H9 (cell line): ENCODE measurements at regions not wholly inside any gene's neighbourhood (a gene's known extent, or its start where the extent isn't known, plus 50 kb on each side); places are given as distances from the start of the nearest gene placed in this dataset.

Experiments
- DNase-seq: peaks from one replicate; pipeline ENCODE4 v3.0.0-alpha.2; 2017
- H2AFZ ChIP-seq: one replicate; pipeline ENCODE4 v1.6.1; 2013; ENCODE audit warnings: mild to moderate bottlenecking, low read length, control low read depth, moderate library complexity
- H2AK5ac ChIP-seq: 2 replicates; pipeline ENCODE4 v1.6.1; 2013; ENCODE audit warnings: low read length, control low read depth, mixed read lengths; ENCODE audit not compliant: insufficient read length
- H2BK120ac ChIP-seq: one replicate; pipeline ENCODE4 v1.6.1; 2013; ENCODE audit warnings: low read depth, mild to moderate bottlenecking, low read length, control low read depth, inconsistent platforms; ENCODE audit not compliant: poor library complexity, severe bottlenecking
- H2BK12ac ChIP-seq: 2 replicates; pipeline ENCODE4 v1.6.1; 2013; ENCODE audit warnings: low read length, control low read depth, mixed read lengths, low read depth; ENCODE audit not compliant: insufficient read length
- H2BK15ac ChIP-seq: 2 replicates; pipeline ENCODE4 v1.6.1; 2013; ENCODE audit warnings: low read depth, low read length, control low read depth
- H2BK20ac ChIP-seq: one replicate; pipeline ENCODE4 v1.6.1; 2013; ENCODE audit warnings: low read depth, mild to moderate bottlenecking, low read length, control low read depth, inconsistent platforms; ENCODE audit not compliant: poor library complexity, severe bottlenecking
- H2BK5ac ChIP-seq: 2 replicates; pipeline ENCODE4 v1.6.1; 2013; ENCODE audit warnings: low read length, control low read depth, mixed read lengths; ENCODE audit not compliant: insufficient read length
- H3K14ac ChIP-seq: 2 replicates; pipeline ENCODE4 v1.6.1; 2013; ENCODE audit warnings: low read length, control low read depth; ENCODE audit not compliant: insufficient read depth
- H3K18ac ChIP-seq: 2 replicates; pipeline ENCODE4 v1.6.1; 2013; ENCODE audit warnings: low read depth, mild to moderate bottlenecking, mixed read lengths, low read length, control low read depth; ENCODE audit not compliant: insufficient read length
- H3K23ac ChIP-seq: 2 replicates; pipeline ENCODE4 v1.6.1; 2013; ENCODE audit warnings: low read length, control low read depth, mixed read lengths, low read depth; ENCODE audit not compliant: insufficient read length
- H3K23me2 ChIP-seq: 2 replicates; pipeline ENCODE4 v1.6.1; 2013; ENCODE audit warnings: low read depth, mild to moderate bottlenecking, mixed read lengths, low read length, control low read depth; ENCODE audit not compliant: insufficient read length, poor library complexity, severe bottlenecking
- H3K27ac ChIP-seq: 2 replicates; pipeline ENCODE4 v1.5.1; 2013; ENCODE audit warnings: low read length, control low read depth, mixed read lengths, low read depth; ENCODE audit not compliant: insufficient read length
- H3K27me3 ChIP-seq: 2 replicates; pipeline ENCODE4 v1.6.1; 2013; ENCODE audit warnings: low read length, control low read depth, inconsistent platforms; ENCODE audit not compliant: insufficient read depth
- H3K4ac ChIP-seq: 2 replicates; pipeline ENCODE4 v1.6.1; 2013; ENCODE audit warnings: low read depth, mild to moderate bottlenecking, control low read depth, inconsistent platforms, low read length, moderate library complexity
- H3K4me1 ChIP-seq: 2 replicates; pipeline ENCODE4 v1.6.1; 2013; ENCODE audit warnings: low read length, control low read depth, inconsistent platforms; ENCODE audit not compliant: insufficient read depth
- H3K4me2 ChIP-seq: 2 replicates; pipeline ENCODE4 v1.6.1; 2013; ENCODE audit warnings: low read length, control low read depth, mixed read lengths; ENCODE audit not compliant: insufficient read length, insufficient read depth
- H3K56ac ChIP-seq: 2 replicates; pipeline ENCODE4 v1.6.1; 2013; ENCODE audit warnings: low read depth, mild to moderate bottlenecking, mixed read lengths, low read length, control low read depth; ENCODE audit not compliant: insufficient read length
- H3K79me1 ChIP-seq: 2 replicates; pipeline ENCODE4 v1.6.1; 2013; ENCODE audit warnings: low read depth, mild to moderate bottlenecking, moderate library complexity, low read length, control low read depth, inconsistent platforms; ENCODE audit not compliant: insufficient read depth, poor library complexity, severe bottlenecking
- H3K79me2 ChIP-seq: 2 replicates; pipeline ENCODE4 v1.6.1; 2013; ENCODE audit warnings: low read length, control low read depth, inconsistent platforms; ENCODE audit not compliant: insufficient read depth
- H3K9ac ChIP-seq: 2 replicates; pipeline ENCODE4 v1.6.1; 2013; ENCODE audit warnings: low read length, control low read depth, mixed read lengths; ENCODE audit not compliant: insufficient read length; ENCODE audit errors: extremely low read depth
- H3K9me3 ChIP-seq: one replicate; pipeline ENCODE4 v1.6.1; 2013; ENCODE audit warnings: low read depth, low read length, inconsistent platforms; ENCODE audit not compliant: control insufficient read depth
- H3T11ph ChIP-seq: one replicate; pipeline ENCODE4 v1.6.1; 2013; ENCODE audit warnings: mild to moderate bottlenecking, low read length, control low read depth, inconsistent platforms
- H4K20me1 ChIP-seq: one replicate; pipeline ENCODE4 v1.6.1; 2013; ENCODE audit not compliant: control insufficient read depth, insufficient read length, insufficient read depth
- H4K5ac ChIP-seq: 2 replicates; pipeline ENCODE4 v1.6.1; 2013; ENCODE audit warnings: low read depth, mild to moderate bottlenecking, mixed read lengths, low read length, control low read depth; ENCODE audit not compliant: insufficient read length
- H4K8ac ChIP-seq: replicated peaks from 2 replicates; pipeline ENCODE4 v1.6.1; 2013; ENCODE audit warnings: low read length, control low read depth, mixed read lengths, low read depth; ENCODE audit not compliant: insufficient read length
- H4K91ac ChIP-seq: 2 replicates; pipeline ENCODE4 v1.6.1; 2013; ENCODE audit warnings: low read depth, mild to moderate bottlenecking, moderate library complexity, mixed read lengths, low read length, control low read depth; ENCODE audit not compliant: insufficient read length
- H3K27ac Mint-ChIP-seq, 3 experiments: 2 replicates in 2 of 3; 3 replicates in 1 of 3; pipeline ENCODE4 v1.8.0; 2020 to 2021; ENCODE audit warnings: mixed read lengths in 3 of 3, mild to moderate bottlenecking in 1 of 3, moderate library complexity in 1 of 3
- H3K27me3 Mint-ChIP-seq: 2 replicates; pipeline ENCODE4 v1.8.0; 2021; ENCODE audit warnings: low read depth, mild to moderate bottlenecking, moderate library complexity, mixed read lengths
- H3K36me3 Mint-ChIP-seq, 3 experiments: 2 replicates in 2 of 3; 3 replicates in 1 of 3; pipeline ENCODE4 v1.8.0; 2020 to 2021; ENCODE audit warnings: low read depth in 3 of 3, mixed read lengths in 3 of 3; ENCODE audit not compliant: insufficient read depth in 1 of 3
- H3K4me1 Mint-ChIP-seq, 2 experiments: 2 replicates each; pipeline ENCODE4 v1.8.0; 2020; ENCODE audit warnings: mixed read lengths in 2 of 2
- H3K4me3 Mint-ChIP-seq, 2 experiments: 2 replicates in 1 of 2; 3 replicates in 1 of 2; pipeline ENCODE4 v1.8.0; 2020 to 2021; ENCODE audit warnings: mild to moderate bottlenecking in 2 of 2, mixed read lengths in 2 of 2, moderate library complexity in 1 of 2
- H3K9me3 Mint-ChIP-seq, 2 experiments: 2 replicates in 1 of 2; 3 replicates in 1 of 2; pipeline ENCODE4 v1.8.0; 2020; ENCODE audit warnings: mild to moderate bottlenecking in 2 of 2, mixed read lengths in 2 of 2, moderate library complexity in 1 of 2
- CTCF ChIP-seq: fragments of 200-600 bp; sonication (generic); conservative IDR thresholded peaks from 3 replicates; pipeline ENCODE4 v1.8.0; 2021; ENCODE audit warnings: antibody characterized with exemption, mild to moderate bottlenecking
- WGBS: extraction: QIAGEN DNeasy Blood & Tissue Kit; methylation state at CpG from one replicate; pipeline ENCODE4 v1.1.7; 2013; ENCODE audit warnings: missing lambda C conversion rate, low lambda C conversion rate, mixed read lengths; ENCODE audit not compliant: insufficient read length; ENCODE audit errors: extremely low coverage; 5-methylcytosine and 5-hydroxymethylcytosine counted together

- H3K56ac ChIP-seq: no peak overlapping the region
- no peak overlapping the region for H3K27ac ChIP-seq
- H4K20me1 ChIP-seq: no peaks in the 10 kb centered on the region
- Mint-ChIP-seq H3K4me3 (no peak overlapping the region), H3K9me3 (peaks cover 0 to 5% of the 10 kb centered on the region in 2 experiments; a peak in 3 of 5 replicates), H3K4me1 (peaks cover 19 to 21% of the 10 kb centered on the region in 2 experiments), H3K27me3 (peaks cover 5% of the 10 kb centered on the region), H3K36me3 (no peaks in the 10 kb centered on the region), H3K27ac (no peak overlapping the region)
- H3K4ac ChIP-seq: no peak overlapping the region
- WGBS: no CpG with 5 or more reads among the region's 1 CpG
- no peaks in the 10 kb centered on the region for H3K23me2 ChIP-seq
- no peaks in the 10 kb centered on the region for H3K79me2 ChIP-seq
- no peaks in the 10 kb centered on the region; the same call in 1 of the 2 replicates for H3K4me1 ChIP-seq
- DNase-seq: no peak
- no peak overlapping the region for H4K91ac ChIP-seq
- H3K4me2 ChIP-seq: no peak overlapping the region
- H3K18ac ChIP-seq: no peak overlapping the region
- H3T11ph ChIP-seq: no peak overlapping the region
- no peak overlapping the region for H4K5ac ChIP-seq
- no peak overlapping the region for H2BK5ac ChIP-seq
- H2AK5ac ChIP-seq: no peak overlapping the region
- no peak overlapping the region for H3K14ac ChIP-seq
- no peak overlapping the region for H2BK20ac ChIP-seq
- TF ChIP-seq CTCF: no peak
- no peak overlapping the region for H3K23ac ChIP-seq
- H3K79me1 ChIP-seq: no peaks in the 10 kb centered on the region
- no peak overlapping the region for H2BK120ac ChIP-seq
- no peak overlapping the region for H2BK12ac ChIP-seq
- H3K9me3 ChIP-seq: no peaks in the 10 kb centered on the region
- no peak overlapping the region for H2AFZ ChIP-seq
- no peak overlapping the region for H4K8ac ChIP-seq
- no peak overlapping the region for H2BK15ac ChIP-seq
- no peaks in the 10 kb centered on the region for H3K27me3 ChIP-seq
- H3K9ac ChIP-seq: no peak overlapping the region
These were observed 67.1 kb upstream of the PRKX start for GRCh38 chrX:3780564-3780963.
